Neural progenitor cell (in vitro differentiated cells): ENCODE measurements at regions not wholly inside any gene's neighbourhood (a gene's known extent, or its start where the extent isn't known, plus 50 kb on each side); places are given as distances from the start of the nearest gene placed in this dataset.

Source experiments
- DNase-seq: peaks from one replicate; pipeline ENCODE4 v3.0.0-alpha.2; 2016; ENCODE audit warnings: low spot score
- H2AFZ ChIP-seq: fragments of 200-600 bp; sonication (generic); replicated peaks from 2 replicates; pipeline ENCODE4 v1.6.1; 2016; ENCODE audit warnings: antibody characterized with exemption
- H3F3A ChIP-seq: fragments of 200-600 bp; sonication (generic); 2 replicates; pipeline ENCODE4 v1.6.1; 2016; ENCODE audit warnings: antibody characterized with exemption, low read depth
- H3K27ac ChIP-seq: fragments of 200-600 bp; sonication (generic); 2 replicates; pipeline ENCODE4 v1.5.1; 2016; ENCODE audit warnings: mild to moderate bottlenecking
- H3K27me3 ChIP-seq: fragments of 200-600 bp; sonication (generic); 2 replicates; pipeline ENCODE4 v1.6.1; 2016; ENCODE audit warnings: mild to moderate bottlenecking, moderate library complexity
- H3K36me3 ChIP-seq: fragments of 200-600 bp; sonication (generic); 2 replicates; pipeline ENCODE4 v1.5.1; 2016
- H3K4me1 ChIP-seq: fragments of 200-600 bp; sonication (generic); 2 replicates; pipeline ENCODE4 v1.6.1; 2016; ENCODE audit warnings: mixed run types
- H3K4me2 ChIP-seq: fragments of 200-600 bp; sonication (generic); 2 replicates; pipeline ENCODE4 v1.6.1; 2016
- H3K4me3 ChIP-seq: fragments of 200-600 bp; sonication (generic); 2 replicates; pipeline ENCODE4 v1.5.1; 2016
- H3K79me2 ChIP-seq: fragments of 200-600 bp; sonication (generic); 2 replicates; pipeline ENCODE4 v1.6.1; 2016; ENCODE audit warnings: low read depth
- H3K9ac ChIP-seq: fragments of 200-600 bp; sonication (generic); 2 replicates; pipeline ENCODE4 v1.6.1; 2016
- H3K9me3 ChIP-seq: fragments of 200-600 bp; sonication (generic); 2 replicates; pipeline ENCODE4 v1.5.1; 2016; ENCODE audit warnings: low read depth
- H4K20me1 ChIP-seq: fragments of 200-600 bp; sonication (generic); 2 replicates; pipeline ENCODE4 v1.6.1; 2016; ENCODE audit warnings: low read depth
- H3K27ac Mint-ChIP-seq: 3 replicates; pipeline ENCODE4 v1.8.0; 2021; ENCODE audit warnings: mixed read lengths
- H3K27me3 Mint-ChIP-seq: 2 replicates; pipeline ENCODE4 v1.8.0; 2022; ENCODE audit warnings: low read depth, mild to moderate bottlenecking, inconsistent platforms, moderate library complexity, mixed read lengths; ENCODE audit not compliant: insufficient read depth
- H3K36me3 Mint-ChIP-seq: 3 replicates; pipeline ENCODE4 v1.8.0; 2021; ENCODE audit warnings: mixed read lengths
- H3K4me1 Mint-ChIP-seq: 3 replicates; pipeline ENCODE4 v1.8.0; 2021; ENCODE audit warnings: mixed read lengths
- H3K4me3 Mint-ChIP-seq: 3 replicates; pipeline ENCODE4 v1.8.0; 2021; ENCODE audit warnings: mild to moderate bottlenecking, moderate library complexity, mixed read lengths
- H3K9me3 Mint-ChIP-seq: 3 replicates; pipeline ENCODE4 v1.8.0; 2020; ENCODE audit warnings: mixed read lengths
- CTCF ChIP-seq: fragments of 200-600 bp; sonication (generic); IDR thresholded peaks from 2 replicates; pipeline ENCODE4 v1.5.1; 2017; ENCODE audit warnings: antibody characterized with exemption, mild to moderate bottlenecking
- EZH2 ChIP-seq: fragments of 200-600 bp; sonication (generic); IDR thresholded peaks from 2 replicates; pipeline ENCODE4 v1.6.1; 2017; ENCODE audit warnings: antibody characterized with exemption, mild to moderate bottlenecking, moderate library complexity
- EZH2phosphoT487 ChIP-seq: fragments of 200-600 bp; sonication (generic); IDR thresholded peaks from 2 replicates; pipeline ENCODE4 v1.6.1; 2017; ENCODE audit warnings: antibody characterized with exemption

- no peak for DNase-seq
- H3K4me3 ChIP-seq: no peak overlapping the region
- peaks cover 14% of the 10 kb centered on the region for H3K4me1 ChIP-seq
- Mint-ChIP-seq H3K27ac (no peak overlapping the region), H3K9me3 (no peaks in the 10 kb centered on the region), H3K4me3 (no peak overlapping the region), H3K36me3 (no peaks in the 10 kb centered on the region), H3K27me3 (peaks cover 4% of the 10 kb centered on the region), H3K4me1 (peaks cover 10% of the 10 kb centered on the region)
- H3K9ac ChIP-seq: no peak overlapping the region
- no peak overlapping the region for H3K4me2 ChIP-seq
- H3K27me3 ChIP-seq: no peaks in the 10 kb centered on the region
- H3K36me3 ChIP-seq: no peaks in the 10 kb centered on the region
- H3K27ac ChIP-seq: no peak overlapping the region
- peak overlapping the region; percentile 21 for H2AFZ ChIP-seq
- TF ChIP-seq EZH2phosphoT487: no peak
- H3F3A ChIP-seq: no peaks in the 10 kb centered on the region
- H3K9me3 ChIP-seq: no peaks in the 10 kb centered on the region
- H4K20me1 ChIP-seq: no peaks in the 10 kb centered on the region
- no peaks in the 10 kb centered on the region for H3K79me2 ChIP-seq
These were observed 84.6 kb downstream of the GP2 start for GRCh38 chr16:20242568-20243255.

GRCh38 chr16:20241321-20241720 is 86.0 kb downstream of the GP2 start:
- Mint-ChIP-seq H3K4me1 (peaks cover 10% of the 10 kb centered on the region), H3K27ac (no peak overlapping the region), H3K36me3 (no peaks in the 10 kb centered on the region), H3K4me3 (no peak overlapping the region), H3K9me3 (no peaks in the 10 kb centered on the region), H3K27me3 (peaks cover 4% of the 10 kb centered on the region)
- DNase-seq: no peak
- H3K27ac ChIP-seq: no peak overlapping the region
- TF ChIP-seq EZH2phosphoT487 (no peak), CTCF (no peak), EZH2 (no peak)
- no peaks in the 10 kb centered on the region for H4K20me1 ChIP-seq
- no peak overlapping the region for H3K4me2 ChIP-seq
- peaks cover 23% of the 10 kb centered on the region for H3K4me1 ChIP-seq
- no peaks in the 10 kb centered on the region for H3K27me3 ChIP-seq
- no peak overlapping the region for H3K4me3 ChIP-seq
- no peaks in the 10 kb centered on the region for H3K79me2 ChIP-seq
- H3K9ac ChIP-seq: no peak overlapping the region
- H3F3A ChIP-seq: no peaks in the 10 kb centered on the region
- H3K36me3 ChIP-seq: no peaks in the 10 kb centered on the region
- H2AFZ ChIP-seq: no peak overlapping the region
- no peaks in the 10 kb centered on the region for H3K9me3 ChIP-seq

- Histone ChIP-seq H3F3A (no peaks in the 10 kb centered on the region), H3K36me3 (no peaks in the 10 kb centered on the region), H4K20me1 (no peaks in the 10 kb centered on the region), H3K9me3 (no peaks in the 10 kb centered on the region), H3K9ac (no peak overlapping the region), H3K4me3 (no peak overlapping the region), H3K4me2 (peak overlapping the region; percentile 18), H3K27ac (no peak overlapping the region), H3K79me2 (no peaks in the 10 kb centered on the region), H3K4me1 (peaks cover 11% of the 10 kb centered on the region), H3K27me3 (no peaks in the 10 kb centered on the region), H2AFZ (no peak overlapping the region)
- H3K36me3 Mint-ChIP-seq: no peaks in the 10 kb centered on the region
- no peak overlapping the region for H3K27ac Mint-ChIP-seq
- DNase-seq: no peak
- TF ChIP-seq CTCF: no peak
- no peak for TF ChIP-seq EZH2
- TF ChIP-seq EZH2phosphoT487: no peak
- no peaks in the 10 kb centered on the region for H3K4me1 Mint-ChIP-seq
- H3K27me3 Mint-ChIP-seq: peaks cover 6% of the 10 kb centered on the region
- H3K4me3 Mint-ChIP-seq: no peak overlapping the region
- no peaks in the 10 kb centered on the region for H3K9me3 Mint-ChIP-seq
These were observed 90.6 kb downstream of the GP2 start for GRCh38 chr16:20236579-20237289.

- Histone ChIP-seq H3K4me1 (no peaks in the 10 kb centered on the region), H3K36me3 (no peaks in the 10 kb centered on the region), H3F3A (no peaks in the 10 kb centered on the region), H3K9me3 (no peaks in the 10 kb centered on the region), H4K20me1 (no peaks in the 10 kb centered on the region), H3K4me3 (no peak overlapping the region), H3K4me2 (no peak overlapping the region), H3K79me2 (no peaks in the 10 kb centered on the region), H3K27ac (no peak overlapping the region), H3K27me3 (no peaks in the 10 kb centered on the region), H3K9ac (no peak overlapping the region), H2AFZ (no peak overlapping the region)
- TF ChIP-seq EZH2phosphoT487 (no peak), EZH2 (no peak), CTCF (no peak)
- Mint-ChIP-seq H3K27ac (no peak overlapping the region), H3K36me3 (no peaks in the 10 kb centered on the region), H3K27me3 (peaks cover 8% of the 10 kb centered on the region), H3K4me3 (no peak overlapping the region), H3K4me1 (no peaks in the 10 kb centered on the region), H3K9me3 (no peaks in the 10 kb centered on the region)
- no peak for DNase-seq
These were observed 102.0 kb downstream of the GP2 start for GRCh38 chr16:20225228-20225733.
